ENCODE measurements at regions not wholly inside any gene's neighbourhood (a gene's known extent, or its start where the extent isn't known, plus 50 kb on each side); places are given as distances from the start of the nearest gene placed in this dataset.

DNA sequence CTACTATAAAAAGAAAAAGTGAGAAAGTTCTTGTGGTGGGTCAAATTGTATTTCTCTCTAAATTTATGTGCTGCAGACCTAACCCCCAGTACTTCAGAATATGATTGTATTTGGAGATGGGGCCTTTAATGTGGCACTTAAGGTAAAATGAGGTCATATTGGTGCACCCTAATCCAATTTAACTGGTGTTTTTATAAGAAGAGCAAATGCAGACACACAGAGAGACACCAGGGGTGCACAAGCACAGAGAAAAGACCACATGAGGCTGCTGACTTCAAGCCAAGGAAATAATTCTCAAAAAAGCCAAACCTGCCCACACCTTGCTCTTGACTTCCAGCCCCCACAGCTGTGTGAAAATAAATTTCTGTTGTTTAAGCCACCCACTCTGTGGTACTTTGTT lies 80.2 kb upstream of the HTR4 start:
- Histone ChIP-seq H3K27me3 (ENCODE audit: control insufficient read depth, insufficient read depth, low read length) (no peaks in the 10 kb centered on the region; the same call in 1 of the 2 replicates), H3K4me3 (ENCODE audit: low read depth, low read length) (no peak overlapping the region), H3K36me3 (ENCODE audit: control insufficient read depth, insufficient read depth, low read length) (no peaks in the 10 kb centered on the region)
- POLR2A ChIA-PET, result no interaction called here
- DNase-seq (ENCODE audit: low read depth), result no peak
- TF ChIP-seq, protein P1, sequence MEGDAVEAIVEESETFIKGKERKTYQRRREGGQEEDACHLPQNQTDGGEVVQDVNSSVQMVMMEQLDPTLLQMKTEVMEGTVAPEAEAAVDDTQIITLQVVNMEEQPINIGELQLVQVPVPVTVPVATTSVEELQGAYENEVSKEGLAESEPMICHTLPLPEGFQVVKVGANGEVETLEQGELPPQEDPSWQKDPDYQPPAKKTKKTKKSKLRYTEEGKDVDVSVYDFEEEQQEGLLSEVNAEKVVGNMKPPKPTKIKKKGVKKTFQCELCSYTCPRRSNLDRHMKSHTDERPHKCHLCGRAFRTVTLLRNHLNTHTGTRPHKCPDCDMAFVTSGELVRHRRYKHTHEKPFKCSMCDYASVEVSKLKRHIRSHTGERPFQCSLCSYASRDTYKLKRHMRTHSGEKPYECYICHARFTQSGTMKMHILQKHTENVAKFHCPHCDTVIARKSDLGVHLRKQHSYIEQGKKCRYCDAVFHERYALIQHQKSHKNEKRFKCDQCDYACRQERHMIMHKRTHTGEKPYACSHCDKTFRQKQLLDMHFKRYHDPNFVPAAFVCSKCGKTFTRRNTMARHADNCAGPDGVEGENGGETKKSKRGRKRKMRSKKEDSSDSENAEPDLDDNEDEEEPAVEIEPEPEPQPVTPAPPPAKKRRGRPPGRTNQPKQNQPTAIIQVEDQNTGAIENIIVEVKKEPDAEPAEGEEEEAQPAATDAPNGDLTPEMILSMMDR (IDR thresholded peaks at IDR 0.05; ENCODE audit: insufficient read depth, low read depth, low read length), result no peak
- CTCF ChIA-PET, result interaction anchor here (0.7 to 17.0 kb wide), 17 partner anchors 8 to 555 kb away, joined by 3 to 329 read pairs (median 8); no protein-coding TSS in a partner anchor

GRCh38 chr5:148735301-148735835 lies 81.0 kb upstream of the HTR4 start:
- TF ChIP-seq, protein P1 (IDR thresholded peaks at IDR 0.05; ENCODE audit: insufficient read depth, low read depth, low read length), result no peak
- ChIA-PET POLR2A (no interaction called here), CTCF (interaction anchor here (0.7 to 17.0 kb wide), 11 partner anchors 59 to 556 kb away, joined by 3 to 329 read pairs (median 11); no protein-coding TSS in a partner anchor)
- Histone ChIP-seq H3K4me3 (ENCODE audit: low read depth, low read length) (no peak overlapping the region), H3K36me3 (ENCODE audit: control insufficient read depth, insufficient read depth, low read length) (no peaks in the 10 kb centered on the region), H3K27me3 (ENCODE audit: control insufficient read depth, insufficient read depth, low read length) (no peaks in the 10 kb centered on the region)
- no peak for DNase-seq (ENCODE audit: low read depth)

DNA sequence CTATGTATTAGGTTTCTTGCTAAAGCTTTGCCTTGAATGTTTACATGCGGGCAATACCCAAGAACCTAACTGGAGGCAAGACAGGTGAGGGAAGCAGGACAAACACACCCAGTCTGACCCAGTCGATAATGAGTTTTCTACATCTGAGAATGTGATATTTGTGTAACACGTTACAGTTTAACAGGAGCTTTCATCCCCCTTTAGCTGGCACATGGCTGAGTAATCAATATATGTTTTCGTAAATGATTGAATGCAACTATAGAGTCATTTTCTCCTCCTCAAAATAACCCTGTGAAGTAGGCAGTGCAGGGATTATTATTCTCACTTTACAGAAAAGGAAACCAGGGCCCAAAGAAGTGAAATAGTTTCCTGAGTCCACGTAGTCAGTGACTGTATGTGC lies 84.7 kb upstream of the HTR4 start:
- H3K4me3 ChIP-seq (ENCODE audit: low read depth, low read length), result no peak overlapping the region
- ChIA-PET CTCF (interaction anchor here (1.1 to 17.0 kb wide), 14 partner anchors 7 to 530 kb away, joined by 3 to 329 read pairs (median 6); no protein-coding TSS in a partner anchor), POLR2A (interaction anchor here (0.6 kb wide), 1 partner anchor 9 kb away, joined by 3 read pairs; no protein-coding TSS in a partner anchor)
- H3K36me3 ChIP-seq (ENCODE audit: control insufficient read depth, insufficient read depth, low read length), result no peaks in the 10 kb centered on the region
- no peak for DNase-seq (ENCODE audit: low read depth)
- H3K27me3 ChIP-seq (ENCODE audit: control insufficient read depth, insufficient read depth, low read length), result no peaks in the 10 kb centered on the region
- TF ChIP-seq, protein P1 (IDR thresholded peaks at IDR 0.05; ENCODE audit: insufficient read depth, low read depth, low read length), result no peak

DNA sequence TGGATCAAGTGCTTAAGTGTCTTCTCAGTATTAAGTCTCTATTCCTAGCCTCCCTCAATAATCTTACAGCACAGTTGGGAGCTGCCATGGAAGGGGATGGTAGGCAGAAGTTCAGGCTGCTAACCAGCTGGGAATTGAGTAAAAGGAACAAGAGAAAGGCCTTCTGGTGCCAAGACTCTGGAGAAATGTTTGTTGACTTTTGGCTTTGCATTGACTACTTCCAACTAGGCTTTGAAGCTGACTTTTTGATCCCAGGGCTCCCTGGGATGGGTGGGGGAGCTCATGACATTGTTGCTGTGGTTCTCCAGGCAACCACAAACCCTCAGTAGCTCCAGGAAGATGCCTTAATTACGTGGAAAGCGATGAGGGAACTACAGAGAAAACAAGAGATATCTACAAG lies 85.2 kb upstream of the HTR4 start:
- Histone ChIP-seq H3K4me3 (ENCODE audit: low read depth, low read length) (no peak overlapping the region), H3K36me3 (ENCODE audit: control insufficient read depth, insufficient read depth, low read length) (no peaks in the 10 kb centered on the region), H3K27me3 (ENCODE audit: control insufficient read depth, insufficient read depth, low read length) (no peaks in the 10 kb centered on the region)
- ChIA-PET CTCF (interaction anchor here (0.7 to 17.0 kb wide), 16 partner anchors 7 to 529 kb away, joined by 3 to 329 read pairs (median 5); no protein-coding TSS in a partner anchor), POLR2A (interaction anchor here (0.6 kb wide), 2 partner anchors 10 to 160 kb away, joined by 3 read pairs; no protein-coding TSS in a partner anchor)
- DNase-seq (ENCODE audit: low read depth), result no peak
- TF ChIP-seq, protein P1 (IDR thresholded peaks at IDR 0.05; ENCODE audit: insufficient read depth, low read depth, low read length), result no peak

DNA sequence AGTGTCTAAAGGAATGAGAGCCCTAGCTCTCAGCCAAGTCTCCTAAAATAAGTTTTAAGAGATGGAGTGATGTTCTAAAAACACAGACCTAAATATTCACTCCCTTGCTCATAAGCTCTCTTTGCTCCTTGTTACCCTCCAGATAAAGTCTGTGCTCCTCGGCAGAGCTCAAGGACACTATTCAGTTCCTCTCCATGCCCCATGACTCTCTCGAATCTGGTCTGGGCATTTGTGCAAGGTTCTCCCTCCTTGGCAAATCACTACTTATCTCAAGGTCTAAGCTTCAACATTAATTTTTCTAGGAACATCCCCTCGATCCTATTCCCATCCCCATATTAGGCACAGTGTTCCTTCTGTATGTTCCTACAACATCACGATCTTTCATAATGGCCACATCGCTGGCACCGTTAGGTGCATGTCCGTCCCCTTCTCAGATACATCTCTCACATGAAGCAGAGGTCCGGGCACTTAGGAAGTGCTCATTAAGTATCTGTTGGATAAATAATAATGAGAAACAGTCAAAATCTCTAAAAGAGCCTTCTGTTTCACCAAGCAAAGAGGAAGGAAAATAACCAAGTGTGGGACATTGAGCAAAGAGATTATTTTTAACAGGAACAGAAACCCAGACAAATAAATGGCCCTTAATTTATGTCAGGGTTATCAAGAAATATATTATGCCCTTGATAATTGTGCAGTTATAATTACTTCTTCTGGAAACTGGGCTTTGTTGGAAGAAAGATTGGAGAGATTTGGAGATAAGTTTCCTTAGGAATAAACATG lies 85.9 kb upstream of the HTR4 start:
- TF ChIP-seq, protein P1 (IDR thresholded peaks at IDR 0.05; ENCODE audit: insufficient read depth, low read depth, low read length), result no peak
- no peak for DNase-seq (ENCODE audit: low read depth)
- Histone ChIP-seq H3K4me3 (ENCODE audit: low read depth, low read length) (no peak overlapping the region), H3K27me3 (ENCODE audit: control insufficient read depth, insufficient read depth, low read length) (no peaks in the 10 kb centered on the region), H3K36me3 (ENCODE audit: control insufficient read depth, insufficient read depth, low read length) (no peaks in the 10 kb centered on the region)
- ChIA-PET CTCF (interaction anchor here (0.7 to 17.0 kb wide), 23 partner anchors 8 to 529 kb away, joined by 3 to 329 read pairs (median 4); no protein-coding TSS in a partner anchor), POLR2A (interaction anchor here (0.6 kb wide), 1 partner anchor 161 kb away, joined by 3 read pairs; no protein-coding TSS in a partner anchor)
